ENCODE measurements at regions not wholly inside any gene's neighbourhood (a gene's known extent, or its start where the extent isn't known, plus 50 kb on each side); places are given as distances from the start of the nearest gene placed in this dataset.

- TF ChIP-seq ZNF600 (tag by site-specific recombination; IDR thresholded peaks at IDR 0.05): no peak
- no peak for TF ChIP-seq CTCF (tag by site-specific recombination; IDR thresholded peaks at IDR 0.05)
- TF ChIP-seq ZBTB44 (tag by site-specific recombination; IDR thresholded peaks at IDR 0.05): no peak
- no peak for TF ChIP-seq ZNF561 (tag by site-specific recombination; IDR thresholded peaks at IDR 0.05; ENCODE audit: borderline replicate concordance)
- no peak for TF ChIP-seq MEIS1 (CRISPR knock-in tag; IDR thresholded peaks at IDR 0.05; ENCODE audit: borderline replicate concordance)
- TF ChIP-seq ZNF114 (tag by site-specific recombination; IDR thresholded peaks at IDR 0.05): no peak
- TF ChIP-seq ZNF701 (tag by site-specific recombination; IDR thresholded peaks at IDR 0.05): no peak
- no peak for TF ChIP-seq AEBP2 (tag by site-specific recombination; IDR thresholded peaks at IDR 0.05; ENCODE audit: borderline replicate concordance)
Observed at GRCh38 chr9:134995792-134996120, 78.0 kb upstream of the FCN1 start (continued).

- ChIA-PET CTCF (no interaction called here), POLR2A (no interaction called here)
- Histone ChIP-seq H3K4me1 (ENCODE audit: control insufficient read depth, insufficient read depth, low read length) (no peaks in the 10 kb centered on the region), H3K36me3 (ENCODE audit: control insufficient read depth in 2 of 2, insufficient read depth in 1 of 2, low read length in 2 of 2) (no peaks in the 10 kb centered on the region), H3K27ac (ENCODE audit: extremely low read depth, low read depth, low read length) (no peak overlapping the region), H3K9me3 (ENCODE audit: control insufficient read depth, insufficient read depth, low read depth, low read length) (no peaks in the 10 kb centered on the region), H3K4me3 (ENCODE audit: low read depth, low read length) (no peak overlapping the region)
- TF ChIP-seq SCRT1 (tag by site-specific recombination; IDR thresholded peaks at IDR 0.05; ENCODE audit: borderline replicate concordance) (no peak), ZNF514 (tag by site-specific recombination; IDR thresholded peaks at IDR 0.05) (no peak), ZNF324 (tag by site-specific recombination; IDR thresholded peaks at IDR 0.05) (no peak), ZNF223 (tag by site-specific recombination; IDR thresholded peaks at IDR 0.05) (no peak), KLF7 (tag by site-specific recombination; IDR thresholded peaks at IDR 0.05; ENCODE audit: borderline replicate concordance) (no peak), ZNF639 (tag by site-specific recombination; IDR thresholded peaks at IDR 0.05) (no peak), ZSCAN16 (tag by site-specific recombination; IDR thresholded peaks at IDR 0.05) (no peak), ZNF654 (tag by site-specific recombination; IDR thresholded peaks at IDR 0.05; ENCODE audit: low read depth) (no peak), ZNF747 (tag by site-specific recombination; IDR thresholded peaks at IDR 0.05) (no peak), HIC1 (tag by site-specific recombination; IDR thresholded peaks at IDR 0.05) (no peak), OVOL3 (tag by site-specific recombination; IDR thresholded peaks at IDR 0.05) (no peak), ZNF214 (tag by site-specific recombination; IDR thresholded peaks at IDR 0.05; ENCODE audit: borderline replicate concordance) (no peak), ZNF513 (tag by site-specific recombination; IDR thresholded peaks at IDR 0.05) (no peak)
Observed at GRCh38 chr9:134996591-134997530, 79.1 kb upstream of the FCN1 start.

Data from HEK293 (cell line).